GM10266 (cell line): ENCODE measurements at regions not wholly inside any gene's neighbourhood (a gene's known extent, or its start where the extent isn't known, plus 50 kb on each side); places are given as distances from the start of the nearest gene placed in this dataset.
"Not testable (repeated sequence)": the region's sequence is repeated elsewhere in the genome, so short reads cannot be mapped to it uniquely, and the experiment has no call there.

ENCODE experiments used
- DNase-seq: peaks from one replicate; pipeline ENCODE4 v3.0.0; 2012; ENCODE audit errors: extremely low spot score
- CTCF ChIP-seq: IDR thresholded peaks from 2 replicates; pipeline ENCODE4 v1.5.1; 2012; ENCODE audit warnings: mild to moderate bottlenecking, low read depth; ENCODE audit not compliant: control insufficient read depth, insufficient read depth; ENCODE audit errors: missing control alignments

- DNase-seq, result no peak
- TF ChIP-seq CTCF, result no peak
These were observed 50.5 kb upstream of the ZNF469 start for GRCh38 chr16:88331989-88332920.

GRCh38 chr16:88332921-88333825, 49.6 kb upstream of the ZNF469 start:
- not testable (repeated sequence) for DNase-seq
